ENCODE measurements at regions not wholly inside any gene's neighbourhood (a gene's known extent, or its start where the extent isn't known, plus 50 kb on each side); places are given as distances from the start of the nearest gene placed in this dataset.

GRCh38 chr13:34419025-34419424 is 523.0 kb upstream of the NBEA start:
- Histone ChIP-seq H3K4me3 (no peak overlapping the region), H3K27ac (no peak overlapping the region)
- DNase-seq (ENCODE audit: low spot score): no peak
- no peak for TF ChIP-seq CTCF (IDR thresholded peaks at IDR 0.05)

- no peak overlapping the region for H3K27ac ChIP-seq
- H3K4me3 ChIP-seq: no peak overlapping the region
- TF ChIP-seq CTCF (IDR thresholded peaks at IDR 0.05): no peak
- no peak for DNase-seq (ENCODE audit: low spot score)
Observed at GRCh38 chr13:34419755-34420154, 522.3 kb upstream of the NBEA start.

GRCh38 chr13:34420702-34421346 is 521.2 kb upstream of the NBEA start:
- no peak for DNase-seq (ENCODE audit: low spot score)
- Histone ChIP-seq H3K4me3 (no peak overlapping the region), H3K27ac (no peak overlapping the region)
- no peak for TF ChIP-seq CTCF (IDR thresholded peaks at IDR 0.05)

GRCh38 chr13:34421347-34421719 is 520.7 kb upstream of the NBEA start:
- Histone ChIP-seq H3K4me3 (no peak overlapping the region), H3K27ac (no peak overlapping the region)
- no peak for DNase-seq (ENCODE audit: low spot score)
- no peak for TF ChIP-seq CTCF (IDR thresholded peaks at IDR 0.05)

GRCh38 chr13:34421858-34422475 is 520.1 kb upstream of the NBEA start:
- no peak overlapping the region for H3K27ac ChIP-seq
- TF ChIP-seq CTCF (IDR thresholded peaks at IDR 0.05): no peak
- no peak overlapping the region for H3K4me3 ChIP-seq
- no peak for DNase-seq (ENCODE audit: low spot score)

GRCh38 chr13:34422956-34423355 is 519.1 kb upstream of the NBEA start:
- Histone ChIP-seq H3K4me3 (no peak overlapping the region), H3K27ac (no peak overlapping the region)
- TF ChIP-seq CTCF (IDR thresholded peaks at IDR 0.05): no peak
- no peak for DNase-seq (ENCODE audit: low spot score)

GRCh38 chr13:34425327-34425949 is 516.6 kb upstream of the NBEA start:
- Histone ChIP-seq H3K4me3 (no peak overlapping the region), H3K27ac (no peak overlapping the region)
- no peak for DNase-seq (ENCODE audit: low spot score)
- TF ChIP-seq CTCF (IDR thresholded peaks at IDR 0.05): no peak

All from coronary artery (tissue), 2 donors.